CD14-positive monocyte (primary cell): ENCODE measurements at regions not wholly inside any gene's neighbourhood (a gene's known extent, or its start where the extent isn't known, plus 50 kb on each side); places are given as distances from the start of the nearest gene placed in this dataset.

Experiments used
- DNase-seq, 3 donors: peaks; one replicate each; pipeline ENCODE4 v3.0.0-alpha.2; 2011 to 2022
- H2AFZ ChIP-seq: 2 replicates; pipeline ENCODE4 v1.6.0; 2012; ENCODE audit warnings: mild to moderate bottlenecking, low read depth, low read length, inconsistent platforms; ENCODE audit not compliant: insufficient read depth, poor library complexity, severe bottlenecking
- H3K27ac ChIP-seq, 2 donors: 1 replicate in 1 of 2; 2 replicates in 1 of 2; pipeline ENCODE4 v1.5.1; 2012 to 2013; ENCODE audit warnings: low read length in 2 of 2, control low read depth in 1 of 2, inconsistent platforms in 1 of 2, low read depth in 1 of 2, mild to moderate bottlenecking in 1 of 2
- H3K27me3 ChIP-seq, 2 donors: one replicate each; pipeline versions ENCODE4 v1.6.0 to v1.6.1; 2011 to 2013; ENCODE audit warnings: low read length in 2 of 2; ENCODE audit not compliant: control insufficient read depth in 2 of 2, insufficient read depth in 2 of 2
- H3K36me3 ChIP-seq, 2 donors: replicated peaks in 1 of 2; 1 replicate in 1 of 2; 2 replicates in 1 of 2; pipeline versions ENCODE4 v1.5.1 to v1.6.1; 2012 to 2013; ENCODE audit warnings: low read length in 2 of 2, control low read depth in 1 of 2, inconsistent platforms in 1 of 2, mild to moderate bottlenecking in 1 of 2; ENCODE audit not compliant: insufficient read depth in 2 of 2, control insufficient read depth in 1 of 2
- H3K4me1 ChIP-seq, 2 donors: 1 replicate in 1 of 2; 2 replicates in 1 of 2; pipeline versions ENCODE4 v1.5.1 to v1.6.1; 2012 to 2013; ENCODE audit warnings: low read length in 2 of 2, control low read depth in 1 of 2, inconsistent platforms in 1 of 2, mild to moderate bottlenecking in 1 of 2, moderate library complexity in 1 of 2; ENCODE audit not compliant: insufficient read depth in 2 of 2, control insufficient read depth in 1 of 2
- H3K4me2 ChIP-seq: replicated peaks from 2 replicates; pipeline ENCODE3; 2012; ENCODE audit warnings: low read length, moderate library complexity, mild to moderate bottlenecking; ENCODE audit not compliant: poor library complexity, severe bottlenecking; ENCODE audit errors: extremely low read depth
- H3K4me3 ChIP-seq, 3 experiments: fragments of 200-600 bp in 1 of 3; sonication (generic) in 1 of 3; replicated peaks in 1 of 3; 1 replicate in 2 of 3; 2 replicates in 1 of 3; pipeline ENCODE4 v1.5.1; 2011 to 2013; ENCODE audit warnings: low read length in 3 of 3, mild to moderate bottlenecking in 3 of 3, control low read depth in 2 of 3, low read depth in 2 of 3, inconsistent platforms in 1 of 3, moderate library complexity in 1 of 3
- H3K79me2 ChIP-seq: 2 replicates; pipeline ENCODE4 v1.6.0; 2012; ENCODE audit warnings: mild to moderate bottlenecking, control low read depth, inconsistent platforms, low read length, moderate library complexity; ENCODE audit not compliant: insufficient read depth
- H3K9ac ChIP-seq: 2 replicates; pipeline ENCODE4 v1.6.0; 2017; ENCODE audit warnings: low read length, mild to moderate bottlenecking; ENCODE audit not compliant: insufficient read depth, poor library complexity, severe bottlenecking
- H3K9me3 ChIP-seq, 2 donors: replicated peaks in 1 of 2; 1 replicate in 1 of 2; 2 replicates in 1 of 2; pipeline versions ENCODE4 v1.5.1 to v1.6.1; 2012 to 2013; ENCODE audit warnings: low read length in 2 of 2, control low read depth in 1 of 2; ENCODE audit not compliant: control insufficient read depth in 1 of 2, insufficient read depth in 1 of 2
- H4K20me1 ChIP-seq: 2 replicates; pipeline ENCODE4 v1.6.0; 2012; ENCODE audit warnings: mild to moderate bottlenecking, low read length, control low read depth, moderate library complexity; ENCODE audit not compliant: insufficient read depth
- H3K27ac Mint-ChIP-seq, 7 donors: one replicate each; pipeline ENCODE4 v1.8.0; 2020; ENCODE audit warnings: mild to moderate bottlenecking in 7 of 7, mixed read lengths in 7 of 7, moderate library complexity in 6 of 7, inconsistent platforms in 2 of 7
- H3K27me3 Mint-ChIP-seq, 3 donors: one replicate each; pipeline ENCODE4 v1.8.0; 2021 to 2022; ENCODE audit warnings: low read depth in 3 of 3, mild to moderate bottlenecking in 3 of 3, mixed read lengths in 3 of 3, moderate library complexity in 3 of 3, inconsistent platforms in 1 of 3
- H3K36me3 Mint-ChIP-seq, 2 donors: one replicate each; pipeline ENCODE4 v1.8.0; 2020; ENCODE audit warnings: mixed read lengths in 2 of 2, inconsistent platforms in 1 of 2, mild to moderate bottlenecking in 1 of 2
- H3K4me1 Mint-ChIP-seq: one replicate; pipeline ENCODE4 v1.8.0; 2020; ENCODE audit warnings: mild to moderate bottlenecking, mixed read lengths
- H3K4me3 Mint-ChIP-seq, 2 donors: one replicate each; pipeline ENCODE4 v1.8.0; 2020; ENCODE audit warnings: mild to moderate bottlenecking in 2 of 2, mixed read lengths in 2 of 2, moderate library complexity in 1 of 2
- H3K9me3 Mint-ChIP-seq, 7 donors: one replicate each; pipeline ENCODE4 v1.8.0; 2020 to 2022; ENCODE audit warnings: mixed read lengths in 7 of 7, mild to moderate bottlenecking in 6 of 7, moderate library complexity in 6 of 7, inconsistent platforms in 2 of 7
- CTCF ChIP-seq: fragments of 200-600 bp; IDR thresholded peaks from one replicate; pipeline ENCODE4 v1.8.0; 2022; ENCODE audit warnings: antibody characterized with exemption, mild to moderate bottlenecking
- WGBS: methylation state at CpG from one replicate; pipeline ENCODE4 v1.1.5; 2013; ENCODE audit warnings: missing lambda C conversion rate; ENCODE audit not compliant: insufficient coverage; 5-methylcytosine and 5-hydroxymethylcytosine counted together
- intact Hi-C, 2 donors: fragments of 100-400 bp; cut with micrococcal nuclease; formaldehyde crosslinking; loops; one replicate each; pipeline versions ENCODE4 v1.15.0 to v1.15.1; 2023

- Histone ChIP-seq H4K20me1 (no peaks in the 10 kb centered on the region), H3K4me3 (no peak overlapping the region), H3K36me3 (no peaks in the 10 kb centered on the region), H3K9me3 (no peaks in the 10 kb centered on the region), H3K4me2 (no peak overlapping the region), H3K79me2 (no peaks in the 10 kb centered on the region), H3K27ac (no peak overlapping the region), H3K27me3 (no peaks in the 10 kb centered on the region), H2AFZ (no peak overlapping the region), H3K9ac (no peak overlapping the region), H3K4me1 (peaks cover 0 to 5% of the 10 kb centered on the region in 2 donors)
- no peak for TF ChIP-seq CTCF
- WGBS, result 100% methylated on average over 2 of the region's 5 CpGs
- H3K27ac Mint-ChIP-seq, result no peak overlapping the region
- no peak for DNase-seq
- no peaks in the 10 kb centered on the region for H3K9me3 Mint-ChIP-seq
- no peak overlapping the region for H3K4me3 Mint-ChIP-seq
- H3K4me1 Mint-ChIP-seq, result peaks cover 14% of the 10 kb centered on the region
- peaks cover 0 to 4% (median 3%) of the 10 kb centered on the region in 3 donors for H3K27me3 Mint-ChIP-seq
- intact Hi-C loops, result loop anchor here in 1 of 2 donors (10.0 kb wide), 2 partner anchors 231 to 391 kb away; no protein-coding TSS in a partner anchor
- no peaks in the 10 kb centered on the region for H3K36me3 Mint-ChIP-seq
Measured at GRCh38 chr6:56363796-56364430, 116.5 kb upstream of the COL21A1 start.

GRCh38 chr6:56361812-56362211, 114.4 kb upstream of the COL21A1 start:
- peaks cover 7% of the 10 kb centered on the region for H3K4me1 Mint-ChIP-seq
- Histone ChIP-seq H3K27ac (no peak overlapping the region), H4K20me1 (no peaks in the 10 kb centered on the region), H3K36me3 (no peaks in the 10 kb centered on the region), H2AFZ (no peak overlapping the region), H3K9me3 (no peaks in the 10 kb centered on the region), H3K9ac (no peak overlapping the region), H3K4me3 (no peak overlapping the region), H3K4me2 (no peak overlapping the region), H3K27me3 (no peaks in the 10 kb centered on the region), H3K79me2 (no peaks in the 10 kb centered on the region), H3K4me1 (no peaks in the 10 kb centered on the region)
- TF ChIP-seq CTCF, result no peak
- peaks cover 0 to 3% (median 0%) of the 10 kb centered on the region in 3 donors for H3K27me3 Mint-ChIP-seq
- no peaks in the 10 kb centered on the region for H3K36me3 Mint-ChIP-seq
- WGBS, result 96% methylated on average over 2 of the region's 4 CpGs
- intact Hi-C loops, result loop anchor here (2.0 to 10.0 kb wide), 3 partner anchors 233 to 393 kb away; no protein-coding TSS in a partner anchor
- no peaks in the 10 kb centered on the region for H3K9me3 Mint-ChIP-seq
- H3K4me3 Mint-ChIP-seq, result no peak overlapping the region
- DNase-seq, result no peak
- H3K27ac Mint-ChIP-seq, result no peak overlapping the region
